ENCODE measurements at regions not wholly inside any gene's neighbourhood (a gene's known extent, or its start where the extent isn't known, plus 50 kb on each side); places are given as distances from the start of the nearest gene placed in this dataset.

- H3K27me3 ChIP-seq (ENCODE audit: low read length) = no peaks in the 10 kb centered on the region
- no peak overlapping the region for H3K4me3 ChIP-seq (ENCODE audit: insufficient read depth, low read length, poor library complexity, severe bottlenecking)
- H3F3A ChIP-seq (ENCODE audit: insufficient read depth) = no peaks in the 10 kb centered on the region
- no peaks in the 10 kb centered on the region for H4K20me1 ChIP-seq (ENCODE audit: low read depth, low read length)
- no peaks in the 10 kb centered on the region for H3K79me2 ChIP-seq (ENCODE audit: insufficient read depth, low read length)
- no peak overlapping the region for H3K27ac ChIP-seq (ENCODE audit: low read depth, low read length)
- H3K9me2 ChIP-seq (replicated peaks; ENCODE audit: insufficient read depth, low read length) = no peaks in the 10 kb centered on the region
- H2AFZ ChIP-seq (ENCODE audit: low read depth, low read length, severe bottlenecking) = no peak overlapping the region
- no peak overlapping the region for H3K4me2 ChIP-seq (ENCODE audit: low read depth, low read length, poor library complexity, severe bottlenecking)
- no peaks in the 10 kb centered on the region for H3K36me3 ChIP-seq (ENCODE audit: low read length)
- no peak for TF ChIP-seq CTCF (IDR thresholded peaks at IDR 0.05; ENCODE audit: insufficient read depth, low read length, poor library complexity, severe bottlenecking)
- no peak for TF ChIP-seq EZH2phosphoT487 (conservative IDR thresholded peaks at IDR 0.05; ENCODE audit: low read length)
- no peaks in the 10 kb centered on the region for H3K9me3 ChIP-seq (ENCODE audit: insufficient read depth, low read length)
- H3K9ac ChIP-seq (ENCODE audit: low read length) = no peak overlapping the region
Observed at GRCh38 chr14:101028971-101029667, 125.6 kb upstream of the RTL1 start.

DNA sequence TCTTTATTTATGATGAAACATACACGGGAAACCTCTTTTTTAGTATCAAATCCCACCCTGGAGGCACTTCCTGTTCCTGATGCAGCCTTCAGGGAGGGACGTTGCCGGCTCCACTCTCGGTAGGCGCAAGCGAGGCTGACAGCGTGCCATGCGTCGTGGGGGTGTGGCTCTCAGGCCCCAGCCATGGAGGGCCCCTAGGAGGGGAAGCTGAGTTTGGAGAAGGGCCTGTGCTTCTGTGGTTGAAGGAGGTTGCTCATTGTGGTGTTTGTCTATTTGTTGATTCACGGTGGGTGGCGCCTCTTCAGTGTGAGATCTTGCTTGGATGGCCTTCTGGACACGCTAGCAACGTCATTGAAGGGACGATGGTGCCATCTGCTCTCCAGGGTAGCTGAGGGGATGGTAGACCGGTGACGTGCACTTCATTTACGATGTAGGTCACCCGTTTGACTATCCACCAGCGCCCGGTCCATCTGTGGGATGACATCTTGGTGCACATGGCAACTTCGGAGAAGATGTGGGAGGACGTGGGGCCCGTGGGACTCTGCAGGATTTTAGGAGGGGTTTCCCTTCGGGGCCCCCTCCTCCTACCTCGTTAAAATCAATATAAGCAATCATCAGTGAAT lies 126.3 kb upstream of the RTL1 start:
- TF ChIP-seq CTCF (IDR thresholded peaks at IDR 0.05; ENCODE audit: insufficient read depth, low read length, poor library complexity, severe bottlenecking) (no peak), EZH2phosphoT487 (conservative IDR thresholded peaks at IDR 0.05; ENCODE audit: low read length) (no peak)
- H3K36me3 ChIP-seq (ENCODE audit: low read length) = no peaks in the 10 kb centered on the region
- no peaks in the 10 kb centered on the region for H3K27me3 ChIP-seq (ENCODE audit: low read length)
- no peak overlapping the region for H2AFZ ChIP-seq (ENCODE audit: low read depth, low read length, severe bottlenecking)
- H3K9me2 ChIP-seq (replicated peaks; ENCODE audit: insufficient read depth, low read length) = no peaks in the 10 kb centered on the region
- no peaks in the 10 kb centered on the region for H3K79me2 ChIP-seq (ENCODE audit: insufficient read depth, low read length)
- H3F3A ChIP-seq (ENCODE audit: insufficient read depth) = no peaks in the 10 kb centered on the region
- no peak overlapping the region for H3K27ac ChIP-seq (ENCODE audit: low read depth, low read length)
- H4K20me1 ChIP-seq (ENCODE audit: low read depth, low read length) = no peaks in the 10 kb centered on the region
- H3K9me3 ChIP-seq (ENCODE audit: insufficient read depth, low read length) = no peaks in the 10 kb centered on the region
- no peak overlapping the region for H3K4me3 ChIP-seq (ENCODE audit: insufficient read depth, low read length, poor library complexity, severe bottlenecking)
- no peak overlapping the region for H3K9ac ChIP-seq (ENCODE audit: low read length)
- H3K4me2 ChIP-seq (ENCODE audit: low read depth, low read length, poor library complexity, severe bottlenecking) = no peak overlapping the region

GRCh38 chr14:101030586-101030985 lies 127.1 kb upstream of the RTL1 start:
- Histone ChIP-seq H3K27me3 (ENCODE audit: low read length) (no peaks in the 10 kb centered on the region), H3K36me3 (ENCODE audit: low read length) (no peaks in the 10 kb centered on the region), H2AFZ (ENCODE audit: low read depth, low read length, severe bottlenecking) (no peak overlapping the region), H3K79me2 (ENCODE audit: insufficient read depth, low read length) (no peaks in the 10 kb centered on the region), H4K20me1 (ENCODE audit: low read depth, low read length) (no peaks in the 10 kb centered on the region), H3K4me2 (ENCODE audit: low read depth, low read length, poor library complexity, severe bottlenecking) (no peak overlapping the region), H3K4me3 (ENCODE audit: insufficient read depth, low read length, poor library complexity, severe bottlenecking) (no peak overlapping the region), H3K9me3 (ENCODE audit: insufficient read depth, low read length) (no peaks in the 10 kb centered on the region), H3K9ac (ENCODE audit: low read length) (no peak overlapping the region), H3F3A (ENCODE audit: insufficient read depth) (no peaks in the 10 kb centered on the region), H3K27ac (ENCODE audit: low read depth, low read length) (no peak overlapping the region), H3K9me2 (replicated peaks; ENCODE audit: insufficient read depth, low read length) (no peaks in the 10 kb centered on the region)
- TF ChIP-seq EZH2phosphoT487 (conservative IDR thresholded peaks at IDR 0.05; ENCODE audit: low read length) (no peak), CTCF (IDR thresholded peaks at IDR 0.05; ENCODE audit: insufficient read depth, low read length, poor library complexity, severe bottlenecking) (no peak)
